Neuronal stem cell (in vitro differentiated cells): ENCODE measurements at regions not wholly inside any gene's neighbourhood (a gene's known extent, or its start where the extent isn't known, plus 50 kb on each side); places are given as distances from the start of the nearest gene placed in this dataset.

Experiments
- DNase-seq: peaks from one replicate; pipeline ENCODE4 v3.0.0-alpha.2; 2013; ENCODE audit warnings: low spot score
- H2AFZ ChIP-seq: one replicate; pipeline ENCODE4 v1.6.1; 2013; ENCODE audit warnings: mild to moderate bottlenecking, low read length, inconsistent platforms
- H2AK5ac ChIP-seq: 2 replicates; pipeline ENCODE4 v1.6.1; 2013; ENCODE audit warnings: low read depth, mild to moderate bottlenecking, inconsistent platforms, low read length, moderate library complexity, mixed read lengths
- H2BK120ac ChIP-seq: 2 replicates; pipeline ENCODE4 v1.6.1; 2013; ENCODE audit warnings: low read depth, mild to moderate bottlenecking, inconsistent platforms, low read length, moderate library complexity, mixed read lengths
- H2BK12ac ChIP-seq: one replicate; pipeline ENCODE4 v1.6.1; 2013; ENCODE audit warnings: low read length, inconsistent platforms
- H2BK15ac ChIP-seq: 2 replicates; pipeline ENCODE4 v1.6.1; 2013; ENCODE audit warnings: mild to moderate bottlenecking, low read length, inconsistent platforms, mixed read lengths
- H2BK5ac ChIP-seq: one replicate; pipeline ENCODE4 v1.6.1; 2013; ENCODE audit warnings: inconsistent platforms, mild to moderate bottlenecking, low read length, moderate library complexity
- H3K14ac ChIP-seq: one replicate; pipeline ENCODE4 v1.6.1; 2013; ENCODE audit warnings: low read length, inconsistent platforms
- H3K18ac ChIP-seq: 2 replicates; pipeline ENCODE4 v1.6.1; 2013; ENCODE audit warnings: low read length, inconsistent platforms
- H3K23ac ChIP-seq: 2 replicates; pipeline ENCODE4 v1.6.1; 2013; ENCODE audit warnings: low read depth, mild to moderate bottlenecking, mixed read lengths, low read length, inconsistent platforms; ENCODE audit not compliant: poor library complexity
- H3K27ac ChIP-seq: replicated peaks from 3 replicates; pipeline ENCODE4 v1.5.1; 2013; ENCODE audit warnings: low read length, inconsistent platforms
- H3K27me3 ChIP-seq, 3 experiments: 2 replicates each; pipeline ENCODE4 v1.6.1; 2013; ENCODE audit warnings: low read length in 3 of 3, mild to moderate bottlenecking in 2 of 3, inconsistent platforms in 1 of 3, low read depth in 1 of 3, mixed read lengths in 1 of 3, moderate library complexity in 1 of 3; ENCODE audit not compliant: control insufficient read depth in 3 of 3, insufficient read depth in 3 of 3
- H3K36me3 ChIP-seq, 2 donors: replicated peaks in 1 of 2; 2 replicates each; pipeline ENCODE4 v1.6.1; 2013; ENCODE audit warnings: low read length in 2 of 2; ENCODE audit not compliant: control insufficient read depth in 2 of 2, insufficient read depth in 2 of 2
- H3K4ac ChIP-seq: 2 replicates; pipeline ENCODE4 v1.6.1; 2013; ENCODE audit warnings: inconsistent platforms, mild to moderate bottlenecking, low read length, moderate library complexity
- H3K4me1 ChIP-seq, 2 donors: 1 replicate in 1 of 2; 2 replicates in 1 of 2; pipeline ENCODE4 v1.6.1; 2013; ENCODE audit warnings: low read length in 2 of 2, low read depth in 1 of 2; ENCODE audit not compliant: control insufficient read depth in 2 of 2, insufficient read depth in 1 of 2
- H3K4me2 ChIP-seq: one replicate; pipeline ENCODE4 v1.6.1; 2013; ENCODE audit warnings: mild to moderate bottlenecking, low read length, inconsistent platforms; ENCODE audit not compliant: insufficient read depth, poor library complexity, severe bottlenecking
- H3K4me3 ChIP-seq, 2 donors: 2 replicates each; pipeline ENCODE4 v1.5.1; 2013; ENCODE audit warnings: low read length in 2 of 2, mild to moderate bottlenecking in 2 of 2, inconsistent platforms in 1 of 2, moderate library complexity in 1 of 2
- H3K79me1 ChIP-seq: one replicate; pipeline ENCODE4 v1.6.1; 2013; ENCODE audit warnings: low read depth, mild to moderate bottlenecking, inconsistent platforms, low read length, moderate library complexity
- H3K9ac ChIP-seq: one replicate; pipeline ENCODE4 v1.6.1; 2013; ENCODE audit warnings: mild to moderate bottlenecking, low read depth, low read length, inconsistent platforms; ENCODE audit not compliant: poor library complexity
- H3K9me3 ChIP-seq, 2 donors: replicated peaks in 1 of 2; 2 replicates each; pipeline versions ENCODE3 to v1.6.1; 2013; ENCODE audit warnings: low read length in 2 of 2, mild to moderate bottlenecking in 2 of 2, inconsistent platforms in 1 of 2, low read depth in 1 of 2, mixed read lengths in 1 of 2, moderate library complexity in 1 of 2; ENCODE audit not compliant: control insufficient read depth in 2 of 2, insufficient read depth in 1 of 2
- H4K8ac ChIP-seq: one replicate; pipeline ENCODE4 v1.6.1; 2013; ENCODE audit warnings: low read depth, mild to moderate bottlenecking, inconsistent platforms, low read length, moderate library complexity
- H4K91ac ChIP-seq: one replicate; pipeline ENCODE4 v1.6.1; 2013; ENCODE audit warnings: low read length, low read depth, mild to moderate bottlenecking, inconsistent platforms; ENCODE audit not compliant: poor library complexity
- WGBS, 2 donors: extraction: QIAGEN DNeasy Blood & Tissue Kit; methylation state at CpG; one replicate each; pipeline ENCODE4 v1.1.7; 2013; ENCODE audit warnings: missing lambda C conversion rate in 2 of 2, mixed read lengths in 1 of 2; ENCODE audit not compliant: insufficient read length in 2 of 2, insufficient replicate concordance in 1 of 2; ENCODE audit errors: extremely low coverage in 2 of 2; 5-methylcytosine and 5-hydroxymethylcytosine counted together

GRCh38 chr15:98216166-98216565 is 255.7 kb downstream of the ARRDC4 start:
- Histone ChIP-seq H2AK5ac (no peak overlapping the region), H2BK5ac (no peak overlapping the region), H3K27me3 (no peaks in the 10 kb centered on the region), H4K91ac (no peak overlapping the region), H3K23ac (no peak overlapping the region), H3K27ac (no peak overlapping the region), H3K4me2 (no peak overlapping the region), H2BK120ac (no peak overlapping the region), H3K36me3 (no peaks in the 10 kb centered on the region), H3K18ac (no peak overlapping the region), H3K9me3 (no peaks in the 10 kb centered on the region), H3K4ac (no peak overlapping the region), H3K4me1 (no peaks in the 10 kb centered on the region), H3K4me3 (no peak overlapping the region), H2BK15ac (no peak overlapping the region), H3K14ac (no peak overlapping the region), H4K8ac (no peak overlapping the region), H2AFZ (no peak overlapping the region), H3K9ac (no peak overlapping the region), H3K79me1 (no peaks in the 10 kb centered on the region), H2BK12ac (no peak overlapping the region)
- no CpG with 5 or more reads among the region's 4 CpGs for WGBS, 2 donors
- no peak for DNase-seq

DNA sequence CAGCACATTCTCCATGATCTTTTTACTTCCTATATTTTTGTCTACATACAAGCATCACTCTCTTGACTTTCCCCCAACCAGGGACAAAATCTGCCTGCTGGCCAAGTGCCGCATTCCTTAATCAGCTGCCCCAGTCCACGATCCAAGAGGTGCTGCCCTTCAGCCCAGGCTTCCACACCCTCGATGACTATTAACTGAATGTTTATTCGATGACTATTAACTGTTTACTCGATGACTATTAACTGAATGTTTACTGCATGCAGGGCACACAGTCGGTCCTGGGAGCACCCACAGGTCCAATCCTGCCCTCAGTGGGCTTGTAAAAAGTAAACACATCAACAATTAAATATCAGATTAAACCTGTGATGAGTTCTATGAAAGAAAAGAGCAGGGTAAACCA is 256.9 kb downstream of the ARRDC4 start:
- Histone ChIP-seq H2BK12ac (no peak overlapping the region), H2AFZ (no peak overlapping the region), H4K8ac (no peak overlapping the region), H3K4ac (no peak overlapping the region), H3K23ac (no peak overlapping the region), H3K4me2 (no peak overlapping the region), H2BK120ac (no peak overlapping the region), H2BK15ac (no peak overlapping the region), H3K36me3 (no peaks in the 10 kb centered on the region), H2BK5ac (no peak overlapping the region), H3K27me3 (no peaks in the 10 kb centered on the region), H3K14ac (no peak overlapping the region), H3K27ac (no peak overlapping the region), H3K9me3 (no peaks in the 10 kb centered on the region), H3K4me1 (no peaks in the 10 kb centered on the region), H3K4me3 (no peak overlapping the region), H4K91ac (no peak overlapping the region), H3K18ac (no peak overlapping the region), H2AK5ac (peak overlapping the region; percentile 30), H3K79me1 (no peaks in the 10 kb centered on the region), H3K9ac (no peak overlapping the region)
- WGBS, 2 donors, result no CpG with 5 or more reads among the region's 6 CpGs
- DNase-seq, result no peak

DNA sequence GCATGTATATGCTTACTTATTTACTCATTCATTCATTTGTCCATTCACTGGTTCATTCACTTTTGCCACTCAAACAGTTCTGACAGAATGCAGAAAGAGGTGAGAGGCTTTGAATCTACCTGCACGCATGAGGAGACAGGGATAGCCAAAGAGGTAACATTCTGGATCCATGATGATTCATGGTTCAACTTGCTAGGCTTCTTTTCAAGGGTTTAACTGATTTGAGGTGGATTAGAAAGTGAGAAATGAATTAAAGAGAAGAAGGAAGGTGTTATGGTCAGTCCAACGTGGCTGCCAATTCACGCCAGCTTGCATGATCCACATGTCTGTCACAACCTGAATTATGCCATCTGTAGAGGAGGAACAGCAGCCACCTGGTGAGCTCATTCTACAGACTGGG is 260.6 kb downstream of the ARRDC4 start:
- H3K4me3 ChIP-seq, result no peak overlapping the region
- H2BK15ac ChIP-seq, result no peak overlapping the region
- no peaks in the 10 kb centered on the region for H3K9me3 ChIP-seq
- DNase-seq, result no peak
- no peak overlapping the region for H3K18ac ChIP-seq
- H2BK12ac ChIP-seq, result no peak overlapping the region
- no peaks in the 10 kb centered on the region for H3K27me3 ChIP-seq
- WGBS, 2 donors, result no CpG with 5 or more reads among the region's 3 CpGs
- no peak overlapping the region for H3K27ac ChIP-seq
- no peak overlapping the region for H3K23ac ChIP-seq
- no peak overlapping the region for H3K4ac ChIP-seq
- H4K8ac ChIP-seq, result no peak overlapping the region
- H3K79me1 ChIP-seq, result no peaks in the 10 kb centered on the region
- H2AFZ ChIP-seq, result no peak overlapping the region
- no peaks in the 10 kb centered on the region for H3K4me1 ChIP-seq
- H3K4me2 ChIP-seq, result no peak overlapping the region
- H3K14ac ChIP-seq, result no peak overlapping the region
- no peak overlapping the region for H3K9ac ChIP-seq
- H4K91ac ChIP-seq, result no peak overlapping the region
- no peak overlapping the region for H2BK5ac ChIP-seq
- no peak overlapping the region for H2BK120ac ChIP-seq
- H3K36me3 ChIP-seq, result no peaks in the 10 kb centered on the region
- H2AK5ac ChIP-seq, result no peak overlapping the region

GRCh38 chr15:98221577-98221976 is 261.1 kb downstream of the ARRDC4 start:
- no CpG with 5 or more reads among the region's 4 CpGs for WGBS, 2 donors
- no peak overlapping the region for H4K8ac ChIP-seq
- no peaks in the 10 kb centered on the region for H3K9me3 ChIP-seq
- no peaks in the 10 kb centered on the region for H3K36me3 ChIP-seq
- no peak overlapping the region for H3K4me2 ChIP-seq
- H2BK12ac ChIP-seq, result no peak overlapping the region
- H2AFZ ChIP-seq, result no peak overlapping the region
- H3K79me1 ChIP-seq, result no peaks in the 10 kb centered on the region
- no peak for DNase-seq
- no peak overlapping the region for H3K23ac ChIP-seq
- no peak overlapping the region for H3K9ac ChIP-seq
- H3K18ac ChIP-seq, result no peak overlapping the region
- H3K27me3 ChIP-seq, result no peaks in the 10 kb centered on the region
- no peak overlapping the region for H2BK120ac ChIP-seq
- H2BK5ac ChIP-seq, result no peak overlapping the region
- no peak overlapping the region for H3K4ac ChIP-seq
- no peak overlapping the region for H3K14ac ChIP-seq
- no peak overlapping the region for H3K27ac ChIP-seq
- no peak overlapping the region for H3K4me3 ChIP-seq
- no peak overlapping the region for H2AK5ac ChIP-seq
- no peak overlapping the region for H4K91ac ChIP-seq
- H3K4me1 ChIP-seq, result no peaks in the 10 kb centered on the region
- no peak overlapping the region for H2BK15ac ChIP-seq
